ENCODE measurements at regions not wholly inside any gene's neighbourhood (a gene's known extent, or its start where the extent isn't known, plus 50 kb on each side); places are given as distances from the start of the nearest gene placed in this dataset.

- Histone ChIP-seq H4K20me1 (replicated peaks; ENCODE audit: control insufficient read depth, insufficient read depth, low read length) (no peaks in the 10 kb centered on the region), H2AFZ (ENCODE audit: low read depth, low read length) (no peak overlapping the region), H3K9me3 (replicated peaks; ENCODE audit: control insufficient read depth, insufficient read depth, low read depth, low read length) (no peaks in the 10 kb centered on the region; the same call in 1 of the 2 replicates), H3K4me1 (replicated peaks in 1 of 2; ENCODE audit: control insufficient read depth in 2 of 2, insufficient read depth in 2 of 2, low read length in 2 of 2) (no peaks in the 10 kb centered on the region), H3K79me2 (ENCODE audit: control insufficient read depth, insufficient read depth, low read length) (no peaks in the 10 kb centered on the region), H3K9ac (ENCODE audit: insufficient read depth in 1 of 2, low read depth in 2 of 2, low read length in 2 of 2) (no peak overlapping the region), H3K9me1 (ENCODE audit: control insufficient read depth, insufficient read depth, low read length) (no peaks in the 10 kb centered on the region), H3K36me3 (ENCODE audit: control insufficient read depth, insufficient read depth, low read length) (no peaks in the 10 kb centered on the region), H3K4me3 (no peak overlapping the region), H3K4me2 (ENCODE audit: insufficient read depth, low read length) (no peak overlapping the region), H3K27me3 (ENCODE audit: control insufficient read depth in 2 of 2, insufficient read depth in 2 of 2, low read length in 2 of 2) (no peaks in the 10 kb centered on the region), H3K27ac (ENCODE audit: extremely low read depth, low read depth, low read length) (no peak overlapping the region)
- 10% methylated on average over 5 of the region's 5 CpGs for WGBS (ENCODE audit: insufficient coverage, low coverage, missing lambda C conversion rate)
- DNase-seq (ENCODE audit: extremely low read depth in 1 of 4, low spot score in 3 of 4) (no peak), ATAC-seq (no peak), FAIRE-seq (no peak)
- in situ Hi-C loops (cut with MboI) (no loop called here), intact Hi-C loops (cut with micrococcal nuclease) (no loop called here)
- TF ChIP-seq CLOCK (CRISPR knock-in tag; IDR thresholded peaks at IDR 0.05; ENCODE audit: borderline replicate concordance) (no peak), NR0B1 (IDR thresholded peaks at IDR 0.05; ENCODE audit: partially characterized antibody) (no peak), IFI16 (CRISPR knock-in tag; IDR thresholded peaks at IDR 0.05) (no peak), NCOA4 (IDR thresholded peaks at IDR 0.05; ENCODE audit: partially characterized antibody) (no peak), NR3C1 (CRISPR knock-in tag; IDR thresholded peaks at IDR 0.05) (no peak), ZC3H8 (IDR thresholded peaks at IDR 0.05) (no peak), SP2 (IDR thresholded peaks at IDR 0.05; ENCODE audit: extremely low read depth, low read depth, low read length, poor library complexity, severe bottlenecking) (no peak), RBM17 (IDR thresholded peaks at IDR 0.05; ENCODE audit: borderline replicate concordance, low read depth, low read length) (no peak), MECOM (CRISPR knock-in tag; IDR thresholded peaks at IDR 0.05) (no peak), NFATC3 (IDR thresholded peaks at IDR 0.05) (no peak), TCF3 (CRISPR knock-in tag; IDR thresholded peaks at IDR 0.05) (no peak)
- BruUV-seq (replicated peaks), result no TSS peak
- ChIA-PET POLR2A (no interaction called here), CTCF (ENCODE audit: low intra/inter-chr PET ratio) (no interaction called here)
Measured at GRCh38 chr6:115729036-115729435, 331.7 kb downstream of the FRK start.

Data from K562 (cell line).